ENCODE measurements at regions not wholly inside any gene's neighbourhood (a gene's known extent, or its start where the extent isn't known, plus 50 kb on each side); places are given as distances from the start of the nearest gene placed in this dataset.
"Not testable (repeated sequence)": the region's sequence is repeated elsewhere in the genome, so short reads cannot be mapped to it uniquely, and the experiment has no call there.

DNA sequence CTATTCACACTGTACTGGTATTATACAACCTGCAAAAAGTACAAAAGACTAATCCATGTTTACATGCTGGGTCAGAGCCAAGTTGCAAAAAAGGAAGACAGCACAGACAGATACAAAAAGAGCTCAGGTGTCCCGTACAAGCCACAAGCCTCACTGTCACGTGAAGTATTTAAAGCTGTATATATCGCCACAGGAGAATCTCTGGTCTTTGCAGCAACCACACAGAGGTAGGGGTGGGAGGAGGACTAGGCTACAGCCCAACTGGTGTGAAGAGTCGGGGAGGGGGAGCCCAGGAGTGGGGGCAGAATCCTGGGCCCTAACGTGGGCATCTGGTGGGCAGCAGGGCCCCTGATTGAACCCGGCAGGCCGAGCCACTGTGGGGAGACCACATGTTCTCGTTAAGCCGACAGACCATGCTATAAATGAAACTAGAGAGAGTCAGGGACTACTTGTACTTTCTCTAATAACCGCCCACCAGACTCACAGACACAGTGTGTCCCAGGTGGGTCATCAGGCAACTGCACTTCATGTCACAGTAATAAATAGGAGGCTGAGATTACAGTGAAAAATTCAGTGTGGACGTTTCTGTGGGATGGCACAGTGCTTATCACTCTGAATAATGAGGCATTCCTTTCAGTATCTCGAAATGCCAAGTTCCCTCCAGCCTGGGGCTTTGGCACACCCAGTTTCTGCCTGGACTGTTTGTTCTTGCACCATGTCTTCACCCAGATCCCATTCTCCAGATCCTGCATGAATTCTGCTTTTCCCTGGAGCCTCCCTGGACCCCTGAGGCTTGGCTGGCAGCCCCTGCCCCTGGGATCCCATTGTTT lies 79.3 kb upstream of the SH3PXD2B start:
- intact Hi-C loops (cut with micrococcal nuclease; ENCODE audit: unreplicated experiment), result no loop called here
- ChIA-PET CTCF (no interaction called here), POLR2A (no interaction called here)
- BruUV-seq (replicated peaks), result no TSS peak
- Mint-ChIP-seq H3K27ac (ENCODE audit: unreplicated experiment) (no peak overlapping the region), H3K9me3 (ENCODE audit: unreplicated experiment) (peaks cover 12% of the 10 kb centered on the region), H3K36me3 (ENCODE audit: insufficient read depth, unreplicated experiment) (no peaks in the 10 kb centered on the region), H3K4me3 (ENCODE audit: unreplicated experiment) (no peak overlapping the region), H3K4me1 (ENCODE audit: low read depth, unreplicated experiment) (no peaks in the 10 kb centered on the region), H3K27me3 (ENCODE audit: insufficient read depth, unreplicated experiment) (no peaks in the 10 kb centered on the region)
- no peaks in the 10 kb centered on the region for H3K36me3 ChIP-seq (ENCODE audit: control insufficient read depth, insufficient read depth, low read length)
- TF ChIP-seq, protein P1, sequence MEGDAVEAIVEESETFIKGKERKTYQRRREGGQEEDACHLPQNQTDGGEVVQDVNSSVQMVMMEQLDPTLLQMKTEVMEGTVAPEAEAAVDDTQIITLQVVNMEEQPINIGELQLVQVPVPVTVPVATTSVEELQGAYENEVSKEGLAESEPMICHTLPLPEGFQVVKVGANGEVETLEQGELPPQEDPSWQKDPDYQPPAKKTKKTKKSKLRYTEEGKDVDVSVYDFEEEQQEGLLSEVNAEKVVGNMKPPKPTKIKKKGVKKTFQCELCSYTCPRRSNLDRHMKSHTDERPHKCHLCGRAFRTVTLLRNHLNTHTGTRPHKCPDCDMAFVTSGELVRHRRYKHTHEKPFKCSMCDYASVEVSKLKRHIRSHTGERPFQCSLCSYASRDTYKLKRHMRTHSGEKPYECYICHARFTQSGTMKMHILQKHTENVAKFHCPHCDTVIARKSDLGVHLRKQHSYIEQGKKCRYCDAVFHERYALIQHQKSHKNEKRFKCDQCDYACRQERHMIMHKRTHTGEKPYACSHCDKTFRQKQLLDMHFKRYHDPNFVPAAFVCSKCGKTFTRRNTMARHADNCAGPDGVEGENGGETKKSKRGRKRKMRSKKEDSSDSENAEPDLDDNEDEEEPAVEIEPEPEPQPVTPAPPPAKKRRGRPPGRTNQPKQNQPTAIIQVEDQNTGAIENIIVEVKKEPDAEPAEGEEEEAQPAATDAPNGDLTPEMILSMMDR (IDR thresholded peaks at IDR 0.05; ENCODE audit: insufficient read depth in 1 of 2, low read depth in 1 of 2, low read length in 1 of 2, severe bottlenecking in 1 of 2, unreplicated experiment in 1 of 2), result no peak
- no peak for DNase-seq
- H3K9me3 ChIP-seq, result no peaks in the 10 kb centered on the region
- H3K27me3 ChIP-seq (replicated peaks; ENCODE audit: control insufficient read depth, insufficient read depth, low read length), result no peaks in the 10 kb centered on the region
- H3K4me1 ChIP-seq, result no peaks in the 10 kb centered on the region
- no peak overlapping the region for H3K4me3 ChIP-seq (ENCODE audit: low read depth, low read length)

DNA sequence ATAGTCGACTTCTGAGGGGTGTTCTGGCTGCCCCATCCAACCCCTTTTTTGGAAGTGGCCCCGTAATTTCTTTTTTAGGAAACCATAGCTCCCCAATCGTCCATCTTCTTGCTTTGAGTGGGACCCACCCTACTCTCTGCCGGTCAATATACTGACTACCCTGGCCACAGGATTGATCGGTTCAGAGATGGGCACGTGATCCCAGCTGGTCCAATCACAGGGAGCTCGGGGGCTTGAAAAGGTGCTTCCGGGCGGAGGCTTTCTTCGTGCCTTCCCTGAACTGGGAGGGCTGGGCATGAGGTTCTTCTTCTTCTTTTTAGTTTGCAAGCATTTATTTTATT lies 78.7 kb upstream of the SH3PXD2B start:
- ChIA-PET POLR2A (no interaction called here), CTCF (no interaction called here)
- no peak for DNase-seq
- H3K27ac Mint-ChIP-seq (ENCODE audit: unreplicated experiment), result no peak overlapping the region
- no peaks in the 10 kb centered on the region for H3K36me3 Mint-ChIP-seq (ENCODE audit: insufficient read depth, unreplicated experiment)
- Histone ChIP-seq H3K36me3 (ENCODE audit: control insufficient read depth, insufficient read depth, low read length) (no peaks in the 10 kb centered on the region), H3K4me3 (ENCODE audit: low read depth, low read length) (no peak overlapping the region), H3K9me3 (no peaks in the 10 kb centered on the region), H3K4me1 (no peaks in the 10 kb centered on the region), H3K27me3 (replicated peaks; ENCODE audit: control insufficient read depth, insufficient read depth, low read length) (no peaks in the 10 kb centered on the region)
- TF ChIP-seq, protein P1 (IDR thresholded peaks at IDR 0.05; ENCODE audit: insufficient read depth in 1 of 2, low read depth in 1 of 2, low read length in 1 of 2, severe bottlenecking in 1 of 2, unreplicated experiment in 1 of 2), result no peak
- no peak overlapping the region for H3K4me3 Mint-ChIP-seq (ENCODE audit: unreplicated experiment)
- intact Hi-C loops (cut with micrococcal nuclease; ENCODE audit: unreplicated experiment), result no loop called here
- H3K4me1 Mint-ChIP-seq (ENCODE audit: low read depth, unreplicated experiment), result no peaks in the 10 kb centered on the region
- peaks cover 18% of the 10 kb centered on the region for H3K9me3 Mint-ChIP-seq (ENCODE audit: unreplicated experiment)
- H3K27me3 Mint-ChIP-seq (ENCODE audit: insufficient read depth, unreplicated experiment), result no peaks in the 10 kb centered on the region
- BruUV-seq (replicated peaks), result no TSS peak

DNA sequence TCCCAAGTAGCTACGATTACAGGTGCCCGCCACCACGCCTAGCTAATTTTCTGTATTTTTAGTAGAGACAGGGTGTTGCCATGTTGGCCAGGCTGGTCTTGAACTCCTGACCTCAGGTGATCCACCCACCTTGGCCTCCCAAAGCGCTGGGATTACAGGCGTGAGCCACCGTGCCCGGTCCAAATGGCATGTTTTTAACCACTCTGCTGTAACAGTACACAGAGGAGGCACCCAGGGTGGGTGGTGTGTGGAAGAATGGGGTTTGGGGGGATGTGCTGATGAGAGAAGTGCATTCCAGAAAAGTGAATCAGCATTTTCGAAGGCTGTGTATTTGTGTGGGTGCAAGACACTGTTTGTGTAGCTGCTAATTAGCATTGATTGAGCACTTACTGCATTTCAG lies 78.1 kb upstream of the SH3PXD2B start:
- H3K4me1 Mint-ChIP-seq (ENCODE audit: low read depth, unreplicated experiment); H3K4me1 ChIP-seq; CTCF ChIA-PET; H3K36me3 ChIP-seq (ENCODE audit: control insufficient read depth, insufficient read depth, low read length); H3K27me3 Mint-ChIP-seq (ENCODE audit: insufficient read depth, unreplicated experiment); H3K9me3 ChIP-seq; H3K27me3 ChIP-seq (replicated peaks; ENCODE audit: control insufficient read depth, insufficient read depth, low read length); intact Hi-C loops (cut with micrococcal nuclease; ENCODE audit: unreplicated experiment); DNase-seq; H3K4me3 Mint-ChIP-seq (ENCODE audit: unreplicated experiment); POLR2A ChIA-PET; H3K27ac Mint-ChIP-seq (ENCODE audit: unreplicated experiment); H3K4me3 ChIP-seq (ENCODE audit: low read depth, low read length); H3K36me3 Mint-ChIP-seq (ENCODE audit: insufficient read depth, unreplicated experiment); BruUV-seq (replicated peaks): not testable (repeated sequence)
- H3K9me3 Mint-ChIP-seq (ENCODE audit: unreplicated experiment), result peaks cover 19% of the 10 kb centered on the region

DNA sequence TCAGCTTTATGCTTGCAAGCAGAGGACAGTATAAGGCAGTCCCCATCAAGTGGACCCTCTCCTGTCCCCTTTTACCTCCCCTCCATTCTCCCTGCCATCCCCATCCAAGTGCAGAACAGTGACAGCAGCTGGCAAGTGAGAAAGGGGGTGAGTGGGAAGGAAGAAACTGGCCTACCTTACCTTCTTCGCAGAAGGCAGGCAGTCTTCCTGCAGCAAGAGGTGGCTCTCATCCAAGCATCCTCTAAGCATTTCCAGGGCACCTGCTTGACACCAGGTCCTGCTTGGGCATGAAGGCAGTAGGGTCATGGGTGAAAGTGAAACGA lies 77.3 kb upstream of the SH3PXD2B start:
- H3K4me3 ChIP-seq (ENCODE audit: low read depth, low read length), result no peak overlapping the region
- intact Hi-C loops (cut with micrococcal nuclease; ENCODE audit: unreplicated experiment), result no loop called here
- H3K36me3 Mint-ChIP-seq (ENCODE audit: insufficient read depth, unreplicated experiment), result no peaks in the 10 kb centered on the region
- H3K36me3 ChIP-seq (ENCODE audit: control insufficient read depth, insufficient read depth, low read length), result no peaks in the 10 kb centered on the region
- H3K27ac Mint-ChIP-seq (ENCODE audit: unreplicated experiment), result no peak overlapping the region
- ChIA-PET CTCF (no interaction called here), POLR2A (no interaction called here)
- BruUV-seq (replicated peaks), result no TSS peak
- H3K4me1 Mint-ChIP-seq (ENCODE audit: low read depth, unreplicated experiment), result no peaks in the 10 kb centered on the region
- TF ChIP-seq, protein P1 (IDR thresholded peaks at IDR 0.05; ENCODE audit: insufficient read depth in 1 of 2, low read depth in 1 of 2, low read length in 1 of 2, severe bottlenecking in 1 of 2, unreplicated experiment in 1 of 2), result no peak
- H3K4me1 ChIP-seq, result no peaks in the 10 kb centered on the region
- peaks cover 19% of the 10 kb centered on the region for H3K9me3 Mint-ChIP-seq (ENCODE audit: unreplicated experiment)
- H3K27me3 Mint-ChIP-seq (ENCODE audit: insufficient read depth, unreplicated experiment), result no peaks in the 10 kb centered on the region
- no peaks in the 10 kb centered on the region for H3K9me3 ChIP-seq
- no peak for DNase-seq
- no peaks in the 10 kb centered on the region for H3K27me3 ChIP-seq (replicated peaks; ENCODE audit: control insufficient read depth, insufficient read depth, low read length)
- H3K4me3 Mint-ChIP-seq (ENCODE audit: unreplicated experiment), result no peak overlapping the region

Measured in Caco-2 (cell line).